Fibroblast of lung (primary cell): ENCODE measurements at regions not wholly inside any gene's neighbourhood (a gene's known extent, or its start where the extent isn't known, plus 50 kb on each side); places are given as distances from the start of the nearest gene placed in this dataset.
A peak's percentile ranks its signal among the peaks of the same experiment; 100 is the strongest.

ENCODE experiments used
- DNase-seq, 2 donors: peaks; one replicate each; pipeline versions ENCODE4 v3.0.0 to v3.0.0-alpha.2; 2010; ENCODE audit warnings: low read depth in 2 of 2
- H2AFZ ChIP-seq: 2 replicates; pipeline ENCODE4 v1.5.1; 2012; ENCODE audit warnings: low read length, control low read depth, inconsistent platforms
- H3K27ac ChIP-seq: 2 replicates; pipeline ENCODE4 v1.5.1; 2011; ENCODE audit warnings: low read length, control low read depth; ENCODE audit not compliant: insufficient read depth
- H3K27me3 ChIP-seq: 2 replicates; pipeline ENCODE4 v1.5.1; 2011; ENCODE audit warnings: mild to moderate bottlenecking, low read length; ENCODE audit not compliant: control insufficient read depth, insufficient read depth
- H3K36me3 ChIP-seq: 2 replicates; pipeline ENCODE4 v1.5.1; 2011; ENCODE audit warnings: low read length; ENCODE audit not compliant: control insufficient read depth, insufficient read depth
- H3K4me1 ChIP-seq: 2 replicates; pipeline ENCODE4 v1.5.1; 2011; ENCODE audit warnings: low read length; ENCODE audit not compliant: control insufficient read depth, insufficient read depth; ENCODE audit errors: extremely low read depth
- H3K4me2 ChIP-seq: 2 replicates; pipeline ENCODE4 v1.5.1; 2011; ENCODE audit warnings: low read length, control low read depth; ENCODE audit not compliant: insufficient read depth; ENCODE audit errors: extremely low read depth
- H3K4me3 ChIP-seq, 4 experiments: fragments of 200-600 bp in 1 of 4; sonication (generic) in 1 of 4; replicated peaks in 1 of 4; 2 replicates each; pipeline ENCODE4 v1.5.1; 2011 to 2016; ENCODE audit warnings: low read length in 4 of 4, low read depth in 3 of 4, mild to moderate bottlenecking in 3 of 4, control low read depth in 2 of 4, inconsistent platforms in 1 of 4, mixed read lengths in 1 of 4; ENCODE audit not compliant: insufficient read depth in 1 of 4; ENCODE audit errors: control extremely low read depth in 1 of 4
- H3K79me2 ChIP-seq: 2 replicates; pipeline ENCODE4 v1.5.1; 2012; ENCODE audit warnings: mild to moderate bottlenecking, low read length, inconsistent platforms; ENCODE audit not compliant: control insufficient read depth, insufficient read depth
- H3K9ac ChIP-seq: 2 replicates; pipeline ENCODE4 v1.5.1; 2011; ENCODE audit warnings: mild to moderate bottlenecking, low read length, control low read depth; ENCODE audit not compliant: insufficient read depth
- H3K9me3 ChIP-seq: 2 replicates; pipeline ENCODE4 v1.5.1; 2012; ENCODE audit warnings: low read depth, low read length; ENCODE audit not compliant: control insufficient read depth, insufficient read depth
- H4K20me1 ChIP-seq: 2 replicates; pipeline ENCODE4 v1.5.1; 2011; ENCODE audit warnings: low read length; ENCODE audit not compliant: control insufficient read depth, insufficient read depth; ENCODE audit errors: extremely low read depth
- CTCF ChIP-seq, 2 donors: IDR thresholded peaks in 1 of 2; conservative IDR thresholded peaks in 1 of 2; 1 replicate in 1 of 2; 2 replicates in 1 of 2; pipeline ENCODE4 v1.5.1; 2011 to 2012; ENCODE audit warnings: low read length in 2 of 2, control low read depth in 1 of 2, inconsistent platforms in 1 of 2, low read depth in 1 of 2, mild to moderate bottlenecking in 1 of 2
- EZH2 ChIP-seq: IDR thresholded peaks from 2 replicates; pipeline ENCODE4 v1.5.1; 2012; ENCODE audit warnings: low read length, control low read depth, mild to moderate bottlenecking; ENCODE audit errors: missing control alignments

- H4K20me1 ChIP-seq: no peaks in the 10 kb centered on the region
- H3K27me3 ChIP-seq: no peaks in the 10 kb centered on the region
- H2AFZ ChIP-seq: no peak overlapping the region
- no peak overlapping the region for H3K4me2 ChIP-seq
- H3K27ac ChIP-seq: no peak overlapping the region
- TF ChIP-seq EZH2 (no peak), CTCF (conservative IDR thresholded peaks at IDR 0.05 in 1 of 2, IDR thresholded peaks at IDR 0.05 in 1 of 2; ENCODE audit: low read depth in 1 of 2, low read length in 2 of 2) (no peak)
- peaks cover 5% of the 10 kb centered on the region for H3K4me1 ChIP-seq
- no peak overlapping the region for H3K9ac ChIP-seq
- no peak for DNase-seq
- no peak overlapping the region for H3K4me3 ChIP-seq
- no peaks in the 10 kb centered on the region for H3K79me2 ChIP-seq
- H3K9me3 ChIP-seq: no peaks in the 10 kb centered on the region
- H3K36me3 ChIP-seq: no peaks in the 10 kb centered on the region
These were observed 497.6 kb downstream of the SUCLA2 start for GRCh38 chr13:47503475-47503874.

DNA sequence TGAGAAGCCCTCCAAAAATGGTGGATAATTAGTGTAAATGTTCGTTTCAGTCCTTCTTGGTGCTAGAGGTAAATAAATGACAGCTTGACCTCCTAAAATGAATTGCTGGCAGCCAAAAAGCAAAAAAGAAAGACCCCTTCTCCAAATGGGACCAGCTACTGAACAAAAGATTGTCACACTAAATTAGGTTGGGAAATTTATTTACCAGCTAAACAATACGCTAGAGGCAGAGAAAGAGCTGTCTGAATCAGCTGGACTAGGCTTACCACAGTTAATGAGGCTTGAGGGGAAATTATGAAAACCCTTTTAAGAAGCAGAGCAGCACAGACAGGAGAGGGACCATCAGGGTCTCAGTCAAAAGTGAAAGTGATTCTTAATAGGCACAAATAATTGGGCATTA lies 498.9 kb downstream of the SUCLA2 start:
- TF ChIP-seq EZH2 (no peak), CTCF (conservative IDR thresholded peaks at IDR 0.05 in 1 of 2, IDR thresholded peaks at IDR 0.05 in 1 of 2; ENCODE audit: low read depth in 1 of 2, low read length in 2 of 2) (no peak)
- H3K27ac ChIP-seq: no peak overlapping the region

GRCh38 chr13:47499358-47500150 lies 501.5 kb downstream of the SUCLA2 start:
- Histone ChIP-seq H3K9ac (no peak overlapping the region), H3K4me2 (peak overlapping the region; percentile 59), H2AFZ (peak overlapping the region; percentile 60), H3K4me1 (peaks cover 5% of the 10 kb centered on the region), H3K27me3 (no peaks in the 10 kb centered on the region), H3K4me3 (peak overlapping the region in 1 of 4 experiments; percentile 10), H4K20me1 (no peaks in the 10 kb centered on the region), H3K9me3 (no peaks in the 10 kb centered on the region), H3K27ac (peak overlapping the region; percentile 75), H3K36me3 (no peaks in the 10 kb centered on the region), H3K79me2 (no peaks in the 10 kb centered on the region)
- TF ChIP-seq CTCF (conservative IDR thresholded peaks at IDR 0.05 in 1 of 2, IDR thresholded peaks at IDR 0.05 in 1 of 2; ENCODE audit: low read depth in 1 of 2, low read length in 2 of 2): no peak
- no peak for TF ChIP-seq EZH2
- peak; percentile 88 to 96 for DNase-seq

More for the DNA sequence above, 498.9 kb downstream of the SUCLA2 start:
- H3K9ac ChIP-seq: no peak overlapping the region
- no peak overlapping the region for H2AFZ ChIP-seq
- H3K4me1 ChIP-seq: peaks cover 5% of the 10 kb centered on the region
- H4K20me1 ChIP-seq: no peaks in the 10 kb centered on the region
- no peaks in the 10 kb centered on the region for H3K79me2 ChIP-seq
- H3K27me3 ChIP-seq: no peaks in the 10 kb centered on the region
- H3K36me3 ChIP-seq: no peaks in the 10 kb centered on the region
- no peak for DNase-seq
- no peak overlapping the region for H3K4me2 ChIP-seq
- H3K4me3 ChIP-seq: no peak overlapping the region
- no peaks in the 10 kb centered on the region for H3K9me3 ChIP-seq
